HUDEP-2 (cell line): ENCODE measurements at regions not wholly inside any gene's neighbourhood (a gene's known extent, or its start where the extent isn't known, plus 50 kb on each side); places are given as distances from the start of the nearest gene placed in this dataset.

Experiments used
- DNase-seq, 76 experiments: peaks; one replicate each; lab custom pipeline; 2025; ENCODE audit not compliant: unreplicated experiment in 76 of 76; lab: John Stamatoyannopoulos, UW

DNA sequence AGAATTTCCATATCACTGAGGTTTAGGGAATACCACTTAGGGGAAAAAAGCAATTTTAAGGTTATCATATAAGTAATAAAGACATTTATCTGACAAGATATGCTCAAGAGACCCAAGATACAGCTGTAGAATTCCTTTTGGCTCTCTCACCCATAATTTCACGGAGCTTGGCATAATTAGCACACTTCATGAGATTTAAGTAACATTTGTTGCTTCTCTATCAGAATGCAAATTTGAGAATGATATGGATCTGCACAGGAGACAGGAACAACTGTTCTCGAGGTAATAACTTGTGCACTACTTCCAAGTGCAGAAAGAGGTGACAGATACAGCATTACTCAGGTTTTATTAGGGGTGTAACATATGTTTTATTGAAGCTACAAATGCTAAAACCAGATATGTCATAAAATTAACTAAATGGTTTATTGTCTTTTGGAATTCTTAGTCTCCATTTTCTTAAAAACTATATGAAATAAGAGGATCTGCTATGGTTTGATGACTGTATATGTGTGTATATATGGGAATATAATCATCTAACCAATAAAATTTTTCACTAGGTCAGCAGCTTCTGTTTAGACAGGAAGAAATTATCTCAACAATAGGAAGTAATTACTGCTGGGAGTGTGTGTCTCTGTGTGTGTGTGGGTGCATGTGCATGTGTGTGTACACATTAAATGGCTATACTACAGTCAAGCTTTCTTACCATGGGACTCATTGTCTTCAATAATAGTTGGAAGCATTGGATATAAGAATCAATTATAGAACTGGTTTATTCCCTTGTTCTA is 401.3 kb downstream of the PCDH17 start:
- no peak for DNase-seq

DNA sequence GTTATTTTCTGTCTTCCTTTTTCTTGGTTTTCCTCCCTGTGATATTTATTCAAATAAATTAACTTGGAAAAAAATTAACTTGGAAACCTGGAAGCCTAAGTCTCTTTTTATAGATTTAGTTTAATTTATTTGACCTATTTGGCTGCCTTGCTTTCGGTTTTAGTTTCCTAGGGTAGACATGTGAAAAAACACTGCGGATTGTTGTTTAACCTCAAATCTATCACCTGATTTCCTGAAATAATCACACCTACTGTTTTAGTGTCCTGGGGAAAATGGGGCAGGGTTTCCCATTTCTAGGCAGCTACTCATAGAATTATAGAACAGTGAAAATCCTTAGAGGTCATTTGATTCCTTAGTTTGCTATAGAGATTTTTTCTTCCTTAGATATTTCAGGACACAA is 412.4 kb downstream of the PCDH17 start:
- no peak for DNase-seq

DNA sequence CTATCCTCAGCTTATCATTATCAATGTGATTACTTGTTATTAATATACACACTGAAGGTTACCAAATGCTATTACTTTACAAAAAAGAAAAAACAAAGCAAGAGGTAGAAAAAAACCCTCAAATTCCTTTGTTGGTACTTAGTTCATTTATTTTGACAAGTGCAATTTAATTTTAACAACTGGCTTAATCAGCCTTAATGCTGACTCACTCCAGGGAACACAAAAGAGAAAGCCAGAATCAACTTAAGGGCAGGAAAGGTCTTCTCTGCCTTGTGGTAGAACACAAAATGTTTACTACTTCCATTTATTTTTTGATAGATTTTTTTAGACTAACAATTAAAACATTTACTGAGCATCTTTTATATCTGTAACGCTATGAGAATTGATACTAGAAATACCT is 417.1 kb downstream of the PCDH17 start:
- DNase-seq = no peak

DNA sequence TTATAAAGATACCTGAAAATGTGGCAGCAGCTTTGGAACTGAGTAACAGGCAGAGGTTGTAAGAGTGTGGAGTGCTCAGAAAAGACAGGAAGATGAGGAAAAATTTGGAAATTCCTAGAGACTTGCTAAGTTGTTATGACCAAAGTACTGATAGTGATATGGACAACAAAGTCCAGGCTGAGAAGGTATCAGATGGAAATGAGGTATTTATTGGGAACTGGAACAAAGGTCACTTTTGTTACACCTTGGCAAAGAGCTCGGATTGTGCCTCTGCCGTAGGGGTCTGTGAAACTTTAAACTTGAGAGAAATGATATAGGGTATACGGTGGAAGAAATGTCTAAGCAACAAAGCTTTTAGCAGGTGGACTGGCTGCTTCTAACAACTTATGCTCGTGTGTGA is 419.9 kb downstream of the PCDH17 start:
- peak in 1 of 76 experiments; percentile 0 for DNase-seq

DNA sequence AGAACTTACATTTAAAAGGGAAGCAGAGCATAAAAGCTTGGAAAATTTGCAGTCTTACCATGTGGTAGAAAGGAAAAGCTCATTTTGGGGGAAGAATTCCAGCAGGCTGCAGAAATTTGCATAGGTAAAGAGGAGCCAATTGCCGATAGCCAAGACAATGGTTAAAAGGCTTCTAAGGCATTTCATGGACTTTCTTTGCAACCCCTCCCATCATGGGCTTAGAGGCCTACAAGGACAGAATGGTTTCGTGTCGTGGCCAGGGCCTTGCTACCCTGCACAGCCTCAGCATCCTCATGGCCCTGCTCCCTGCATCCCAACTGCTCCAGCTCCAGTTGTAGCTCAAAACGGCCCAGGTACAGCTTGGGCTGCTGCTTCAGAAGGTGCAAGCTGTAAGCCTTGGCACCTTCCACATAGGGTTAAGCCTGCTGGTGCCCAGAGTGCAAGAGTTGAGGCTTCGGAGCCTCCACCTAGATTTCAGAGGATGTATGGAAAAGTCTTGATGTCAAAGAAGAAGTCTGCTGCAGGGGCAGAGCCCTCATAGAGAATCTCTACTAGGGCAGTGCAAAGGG is 420.3 kb downstream of the PCDH17 start:
- DNase-seq = no peak

DNA sequence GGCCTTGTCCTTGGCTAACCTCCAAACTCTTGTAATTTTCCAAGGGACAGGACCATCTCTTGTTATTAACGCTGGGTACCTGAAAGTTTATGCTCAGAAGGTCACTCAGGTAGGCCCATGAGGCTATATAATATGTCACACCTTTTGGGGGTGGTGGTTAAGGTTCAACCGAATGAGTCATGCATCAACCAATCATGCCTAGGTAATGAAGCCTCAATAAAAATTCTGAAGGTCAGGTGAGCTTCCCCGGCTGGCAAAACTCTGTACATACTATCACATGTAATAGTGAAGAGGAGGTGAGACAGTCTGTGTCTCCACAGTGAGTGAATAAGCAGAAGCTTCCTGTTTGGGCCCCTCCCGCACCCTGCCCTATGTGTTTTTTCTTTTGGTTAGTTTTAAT is 424.9 kb downstream of the PCDH17 start:
- no peak for DNase-seq

DNA sequence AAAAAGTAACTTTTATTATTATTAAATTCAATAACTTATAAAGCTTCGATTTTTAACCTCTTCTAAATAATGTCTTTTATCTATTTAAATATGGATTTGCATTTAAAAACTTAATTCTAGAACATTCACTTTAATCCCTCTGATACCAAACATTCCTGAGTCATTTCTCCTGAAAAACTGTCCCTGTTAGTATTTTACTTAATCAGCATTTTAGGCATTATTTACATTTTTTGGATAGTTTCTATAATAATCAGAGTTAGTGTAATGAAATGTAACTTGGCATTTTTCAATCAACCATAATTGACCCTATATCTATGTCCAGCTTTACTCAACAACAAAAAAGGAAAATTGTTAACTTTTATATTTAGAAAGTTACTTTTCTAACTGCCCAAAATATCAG is 428.1 kb downstream of the PCDH17 start:
- no peak for DNase-seq

DNA sequence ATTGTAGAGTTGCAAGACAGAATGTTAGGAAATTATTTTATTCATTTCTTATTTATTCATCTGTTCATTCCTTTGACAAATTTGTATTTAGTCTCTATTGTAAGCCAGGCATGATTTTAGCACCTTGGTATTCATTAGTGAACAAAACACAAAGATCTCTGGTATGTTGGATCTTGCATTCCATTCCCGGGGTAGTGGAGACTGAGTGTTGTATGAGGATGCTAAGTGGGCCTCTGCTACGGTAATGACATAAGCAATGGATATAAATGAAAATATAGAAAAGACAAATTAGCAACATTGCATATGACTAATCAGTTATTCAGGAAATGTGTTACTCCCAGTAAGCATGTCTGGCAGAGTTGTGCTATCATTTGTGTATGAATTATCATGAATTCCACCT is 449.3 kb downstream of the PCDH17 start:
- no peak for DNase-seq

DNA sequence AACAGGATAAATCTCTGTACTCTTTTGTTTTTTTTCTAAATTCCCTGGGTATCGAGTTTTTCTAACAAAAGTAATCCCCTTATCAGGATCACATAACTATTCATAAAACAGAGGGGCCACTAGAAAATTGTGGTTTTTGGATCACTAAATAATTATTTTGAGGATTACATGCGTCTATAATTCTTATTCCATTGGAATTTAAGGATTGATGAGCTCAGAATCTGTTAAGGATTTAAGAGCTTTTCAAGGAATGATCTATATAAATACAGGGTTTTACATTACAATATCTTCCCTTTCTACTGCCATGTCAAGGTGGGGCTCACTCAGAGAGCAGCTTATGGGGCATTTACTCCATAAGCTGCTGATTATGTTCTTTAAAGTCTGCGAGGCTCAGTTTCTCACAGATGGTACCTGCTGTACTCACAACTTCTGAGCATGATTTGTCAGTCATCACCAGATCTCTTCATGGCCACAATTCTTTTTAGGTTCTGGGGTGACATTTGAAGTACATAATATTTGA is 449.8 kb downstream of the PCDH17 start:
- DNase-seq = no peak

DNA sequence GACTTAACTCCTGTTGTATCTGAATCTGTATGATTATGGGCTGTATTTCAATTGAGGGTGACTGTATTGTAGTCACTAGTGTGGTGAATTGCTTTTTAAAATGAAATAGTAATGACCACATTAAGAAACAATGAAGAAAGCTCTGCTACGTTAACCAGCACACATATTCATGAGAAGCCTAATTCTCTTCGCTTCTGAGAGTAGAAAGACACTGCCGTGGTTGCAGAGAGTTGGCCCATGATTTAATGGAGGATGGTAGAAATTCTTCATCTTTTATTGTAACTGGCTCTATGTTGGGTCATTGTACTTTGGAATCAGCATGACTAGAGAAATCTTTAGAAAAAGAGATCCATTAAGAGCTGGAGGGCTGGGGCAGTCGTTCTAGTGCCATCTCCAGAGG is 451.5 kb downstream of the PCDH17 start:
- no peak for DNase-seq

DNA sequence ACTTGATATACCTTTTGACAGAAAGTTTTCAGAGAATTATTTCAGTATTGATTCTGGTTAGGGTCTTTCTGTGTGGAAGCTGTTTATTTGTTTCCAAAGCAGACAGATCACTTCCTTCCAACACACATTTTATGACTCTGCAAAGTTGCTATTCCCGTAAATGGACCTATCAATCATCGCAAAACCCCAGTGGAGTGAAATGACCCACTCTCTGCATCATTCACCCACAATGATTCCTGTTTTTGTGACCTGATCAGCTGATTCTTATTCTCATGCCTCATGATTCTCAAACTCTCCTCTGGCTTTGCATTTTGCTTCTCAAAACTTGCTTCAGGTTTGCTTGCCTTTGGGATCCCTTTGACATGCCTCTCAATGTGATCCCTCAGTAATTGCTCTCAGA is 453.7 kb downstream of the PCDH17 start:
- no peak for DNase-seq

DNA sequence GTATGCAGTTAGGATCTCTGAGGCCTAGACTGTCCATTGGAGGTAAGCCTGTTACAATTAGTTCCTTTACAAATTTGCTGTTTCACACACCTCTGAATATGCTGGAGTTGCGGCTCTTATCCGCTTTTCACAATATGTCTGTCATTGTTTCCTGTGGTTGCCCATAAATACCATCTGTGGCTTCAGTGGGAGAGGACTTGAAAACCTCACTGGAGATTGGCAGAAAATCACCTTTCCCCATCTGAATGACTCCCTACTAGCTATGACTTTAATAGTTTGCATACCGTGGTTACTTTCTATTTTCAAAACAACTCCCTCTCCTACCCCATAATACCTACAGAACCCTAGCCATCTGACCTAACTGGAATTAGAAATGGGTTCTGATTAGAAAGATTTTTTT is 454.3 kb downstream of the PCDH17 start:
- no peak for DNase-seq

DNA sequence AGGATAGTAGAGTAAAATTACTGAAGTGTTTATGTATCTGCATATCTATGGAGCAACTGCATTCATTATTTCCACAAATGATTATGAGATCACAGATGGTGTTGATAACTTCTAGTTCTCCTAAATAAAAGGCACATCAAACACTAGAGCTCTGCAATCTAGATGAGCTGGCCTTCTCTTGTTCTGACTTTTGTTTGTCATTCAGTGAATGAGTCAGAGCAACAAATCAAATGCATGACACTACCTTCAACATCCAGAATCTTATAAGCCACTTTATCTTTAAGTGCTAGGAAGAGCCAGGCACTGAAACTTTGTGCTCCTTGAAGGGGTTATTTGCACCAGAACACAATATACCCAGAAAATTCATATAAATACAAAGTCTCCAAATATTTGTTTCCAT is 456.0 kb downstream of the PCDH17 start:
- no peak for DNase-seq

DNA sequence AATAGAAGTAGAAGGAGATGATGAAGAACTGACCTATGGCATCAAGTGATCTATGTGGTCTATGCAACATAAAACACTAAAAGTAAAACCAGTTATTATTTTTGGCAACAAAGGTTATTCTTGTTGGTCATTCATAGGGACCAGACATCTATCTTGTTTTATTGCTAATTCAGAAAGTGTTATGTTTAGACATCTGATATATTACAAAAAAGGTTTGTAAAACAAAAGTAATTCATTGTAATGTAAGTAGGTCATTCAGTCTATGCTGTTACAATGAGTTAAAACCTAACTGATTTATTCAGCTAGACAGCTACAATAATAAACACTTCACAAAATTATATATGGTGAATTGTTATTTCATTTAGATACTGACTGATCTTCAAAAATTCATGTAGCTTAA is 461.9 kb downstream of the PCDH17 start:
- no peak for DNase-seq

DNA sequence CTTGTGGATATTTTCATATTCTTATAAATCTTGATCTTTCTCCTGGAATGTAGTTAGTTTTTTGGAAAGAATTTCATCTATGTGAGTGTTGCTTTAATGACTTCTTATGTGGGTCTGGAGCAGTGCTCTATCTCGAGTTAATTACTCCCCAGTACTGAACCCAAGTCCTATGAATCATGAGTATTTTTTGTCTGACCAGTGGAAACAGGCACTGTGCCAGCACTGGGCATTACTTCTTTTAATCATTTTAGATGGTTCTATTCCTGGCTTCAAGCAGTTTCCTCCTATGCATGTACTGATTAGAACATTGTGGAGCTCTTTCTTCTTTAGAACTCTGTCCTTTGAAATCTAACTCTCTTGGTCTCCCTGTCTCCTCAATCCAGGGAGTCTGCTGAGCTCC is 466.3 kb downstream of the PCDH17 start:
- no peak for DNase-seq

DNA sequence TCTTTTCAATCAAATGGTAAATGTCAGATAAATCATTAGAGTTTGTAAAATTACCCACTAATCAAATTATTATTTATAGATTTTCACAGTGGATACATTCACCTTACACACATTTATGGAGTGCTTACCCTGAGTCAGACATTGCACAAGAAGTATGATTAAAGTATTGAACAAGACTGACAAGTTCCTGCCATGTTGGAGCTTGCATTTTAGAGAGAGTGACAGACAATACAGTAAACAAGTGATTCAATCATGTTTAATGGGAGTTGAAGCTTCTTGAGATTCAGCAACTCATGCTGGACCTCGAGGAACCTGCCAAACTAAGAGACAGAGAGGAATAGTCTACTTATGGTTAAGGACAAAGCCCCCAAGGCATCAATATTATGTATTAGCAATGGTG is 487.8 kb downstream of the PCDH17 start:
- DNase-seq = no peak

DNA sequence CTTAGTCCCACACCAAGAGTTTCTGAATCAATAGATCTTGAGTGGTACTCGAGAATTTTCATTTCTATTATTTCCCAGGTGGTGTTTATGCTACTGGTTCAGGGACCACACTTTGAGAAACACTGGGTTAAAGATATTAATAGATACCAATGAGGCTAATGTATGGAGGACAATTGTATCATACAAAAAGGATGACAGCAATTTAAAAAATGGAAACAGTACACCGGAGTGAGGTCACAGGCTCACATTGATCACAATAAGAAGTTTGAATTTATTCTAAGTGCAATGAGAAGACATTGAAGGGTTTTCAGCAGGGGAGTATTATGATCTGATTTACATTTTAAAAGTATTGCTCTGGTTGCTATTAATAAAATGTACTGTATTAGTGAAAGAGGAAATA is 488.3 kb downstream of the PCDH17 start:
- no peak for DNase-seq

DNA sequence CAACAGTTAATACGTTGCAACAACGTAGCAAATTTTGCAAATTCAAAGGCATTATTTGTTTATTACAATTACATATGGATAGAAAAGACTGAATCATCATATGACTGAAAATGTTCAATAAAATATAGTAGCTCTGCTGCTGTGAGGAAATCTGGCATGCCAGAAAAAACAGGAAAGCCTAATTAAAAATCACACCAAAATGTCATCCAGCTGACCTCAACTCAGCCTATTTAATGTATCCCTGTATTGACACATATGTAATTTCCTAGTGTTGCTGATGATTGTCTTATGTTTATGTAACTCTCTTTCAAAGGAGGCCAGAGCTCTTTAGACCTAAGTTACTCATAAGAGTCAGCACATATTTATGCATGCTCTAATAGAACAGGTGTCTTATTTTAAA is 495.0 kb downstream of the PCDH17 start:
- no peak for DNase-seq

DNA sequence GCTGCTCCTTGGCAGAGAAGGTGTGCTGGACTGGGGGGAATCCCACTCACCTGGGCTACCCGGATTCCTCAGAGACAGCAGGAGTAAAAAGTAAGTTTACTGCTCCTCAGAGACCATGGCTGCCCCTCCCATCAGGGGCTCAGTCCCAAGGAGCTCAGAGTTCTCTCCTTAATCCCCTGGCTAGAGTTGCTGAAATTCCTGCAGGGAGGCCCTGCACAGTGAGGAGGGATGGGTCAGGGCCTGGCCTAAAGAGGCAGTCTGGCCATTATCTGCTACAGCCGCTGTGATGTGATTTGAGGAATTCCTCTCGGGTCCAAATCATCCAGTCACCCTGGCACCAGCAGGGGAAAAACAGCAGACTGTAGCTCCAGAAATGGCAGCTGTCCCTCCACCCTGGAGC is 502.5 kb downstream of the PCDH17 start:
- no peak for DNase-seq

DNA sequence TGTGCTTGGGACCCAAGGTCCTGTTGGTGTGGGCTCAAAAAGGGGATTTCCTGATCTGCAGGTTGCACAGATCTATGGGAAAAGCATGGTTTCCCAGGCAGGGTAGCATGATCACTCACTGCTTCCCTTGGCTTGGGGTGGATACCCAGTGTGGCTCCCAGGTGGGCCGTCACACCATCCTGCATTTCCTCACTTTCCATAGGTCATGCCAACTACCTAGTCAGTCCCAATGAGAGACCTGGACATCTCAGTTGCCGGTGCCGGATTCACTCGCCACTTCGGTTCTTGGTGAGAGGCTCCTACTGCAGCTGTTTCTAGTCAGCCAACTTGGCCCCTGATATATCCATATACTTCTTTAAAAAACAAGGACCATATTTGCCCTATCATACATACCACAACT is 503.0 kb downstream of the PCDH17 start:
- no peak for DNase-seq

DNA sequence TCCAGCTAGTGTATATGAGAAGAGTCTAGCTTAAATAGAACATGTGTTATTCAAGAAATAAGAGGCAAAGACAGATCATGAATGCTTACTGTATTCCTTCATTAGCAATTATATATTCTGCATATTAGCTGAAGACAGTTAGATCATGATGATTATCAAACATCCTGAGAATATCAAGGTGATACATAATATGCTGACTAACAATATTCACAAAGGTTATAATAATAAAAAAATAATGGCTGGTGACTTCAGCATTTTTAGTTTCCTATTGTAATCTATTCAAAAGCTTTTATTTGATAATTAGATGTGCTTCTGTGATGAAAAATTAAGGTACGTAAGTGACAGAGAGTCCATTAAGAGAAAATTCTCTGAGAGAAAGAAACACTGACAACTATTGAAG is 511.4 kb downstream of the PCDH17 start:
- DNase-seq = no peak

DNA sequence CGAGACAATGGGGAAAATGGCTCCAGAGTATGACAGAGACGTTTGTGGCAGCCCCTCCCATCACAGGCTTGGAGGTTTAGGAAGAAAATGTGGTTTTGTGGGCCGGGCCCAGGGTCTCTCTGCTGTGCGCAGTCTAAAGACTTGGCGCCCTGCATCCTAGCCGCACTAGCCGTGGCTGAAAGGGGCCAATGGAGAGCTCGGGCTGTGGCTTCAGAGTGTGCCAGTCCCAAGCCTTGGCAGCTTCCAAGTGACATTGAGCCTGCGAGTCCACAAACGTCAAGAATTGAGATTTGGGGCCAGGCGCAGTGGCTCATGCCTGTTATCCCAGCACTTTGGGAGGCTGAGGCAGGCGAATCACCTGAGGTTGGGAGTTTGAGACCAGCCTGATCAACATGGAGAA is 513.1 kb downstream of the PCDH17 start:
- no peak for DNase-seq

DNA sequence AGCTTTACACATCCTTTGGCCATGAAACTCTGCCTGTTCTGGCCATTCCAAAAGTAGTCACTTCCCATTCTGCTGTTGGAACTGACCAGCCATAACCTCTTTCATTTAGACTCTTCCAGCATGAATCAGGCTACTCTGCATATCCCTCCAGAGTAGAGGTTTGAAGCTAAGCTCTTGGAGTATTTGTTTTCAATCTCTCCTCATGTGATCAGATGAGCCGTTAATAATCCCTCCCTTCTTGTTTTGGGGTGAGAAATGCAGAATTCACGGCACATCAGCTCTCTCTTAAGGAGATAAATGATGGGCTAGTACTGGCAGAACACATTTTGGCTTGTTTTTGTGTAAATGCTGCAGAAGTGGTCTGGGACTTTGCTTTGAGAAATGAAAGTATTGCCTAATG is 519.9 kb downstream of the PCDH17 start:
- DNase-seq = no peak
